DMS114 treated with DMSO at 0.1 percent for 48 hours (cell line): ENCODE measurements at regions not wholly inside any gene's neighbourhood (a gene's known extent, or its start where the extent isn't known, plus 50 kb on each side); places are given as distances from the start of the nearest gene placed in this dataset.

Source experiments
- DNase-seq: peaks from one replicate; lab custom pipeline; 2025; ENCODE audit not compliant: unreplicated experiment; lab: John Stamatoyannopoulos, UW

DNA sequence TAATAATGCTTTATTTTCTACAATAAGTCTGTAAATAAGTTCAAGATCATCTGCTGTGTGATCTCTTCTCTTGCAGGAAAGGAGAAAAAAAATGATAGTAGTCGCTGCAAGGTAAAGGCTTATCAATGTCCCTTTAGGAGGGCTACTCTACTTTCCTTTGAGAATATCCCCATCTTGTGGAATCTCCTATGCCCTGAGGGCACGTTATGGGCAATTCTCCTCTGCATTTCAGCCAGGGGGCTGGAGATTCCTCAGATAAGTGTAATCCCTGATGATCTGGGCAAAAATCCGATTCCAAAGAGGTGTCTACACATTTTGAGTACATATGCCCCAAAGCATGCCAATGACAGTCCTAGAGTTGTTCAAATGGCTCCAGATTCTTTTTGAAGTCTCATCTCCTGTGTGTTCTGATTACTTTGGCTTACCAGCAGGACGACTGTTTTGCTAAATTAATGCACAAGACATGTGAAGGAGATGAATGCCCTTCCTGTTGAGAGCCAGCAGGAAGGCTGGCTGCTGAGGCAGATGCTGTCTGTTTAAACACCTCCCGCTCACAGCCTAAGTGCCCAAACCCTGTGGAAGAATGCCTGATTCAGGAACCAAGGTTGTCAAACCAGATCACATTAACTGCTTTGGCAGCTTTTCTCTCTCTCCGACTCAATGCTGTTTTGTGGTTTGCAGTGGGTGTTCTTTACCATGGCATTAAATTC lies 171.2 kb upstream of the COL1A2 start:
- peak; percentile 9 for DNase-seq

DNA sequence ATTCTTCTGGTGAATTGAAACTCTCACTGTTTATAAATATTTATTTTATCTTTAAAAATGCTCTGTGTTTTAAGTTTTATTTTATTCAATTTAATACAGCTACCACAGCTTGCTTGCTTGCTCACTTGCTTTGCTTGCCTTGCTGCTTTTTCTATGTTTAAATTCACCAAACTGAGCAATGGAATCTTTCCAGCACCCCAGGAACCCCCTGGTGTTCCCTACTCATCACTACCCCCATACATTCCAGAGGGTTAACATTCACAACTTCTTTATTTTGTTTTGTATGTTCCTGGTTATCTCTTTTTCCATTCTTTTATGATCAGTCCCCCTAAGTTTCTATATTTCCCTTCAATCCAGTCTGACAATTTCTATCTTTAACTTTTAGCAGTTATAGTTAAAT lies 166.5 kb upstream of the COL1A2 start:
- DNase-seq = no peak

DNA sequence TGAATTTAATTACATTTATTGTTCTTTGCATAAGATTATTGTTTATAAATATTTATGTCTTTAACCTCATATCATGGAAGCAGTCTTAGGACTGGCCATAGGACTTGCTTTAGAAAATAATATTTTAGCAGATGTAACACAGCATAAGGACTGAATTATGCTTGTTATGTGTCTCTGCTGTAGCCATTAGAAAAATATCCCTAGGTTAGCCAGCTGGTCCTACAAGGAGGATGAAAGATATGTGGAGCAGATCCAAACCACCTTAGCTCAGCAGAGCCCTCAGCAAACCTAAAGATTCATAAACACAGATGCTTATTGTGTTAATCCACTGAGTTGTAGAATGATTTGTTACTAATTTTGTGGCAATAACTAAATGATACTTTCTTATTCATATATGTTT lies 166.0 kb upstream of the COL1A2 start:
- no peak for DNase-seq

- DNase-seq = no peak
Observed at GRCh38 chr7:94231305-94231704, 163.4 kb upstream of the COL1A2 start.

DNA sequence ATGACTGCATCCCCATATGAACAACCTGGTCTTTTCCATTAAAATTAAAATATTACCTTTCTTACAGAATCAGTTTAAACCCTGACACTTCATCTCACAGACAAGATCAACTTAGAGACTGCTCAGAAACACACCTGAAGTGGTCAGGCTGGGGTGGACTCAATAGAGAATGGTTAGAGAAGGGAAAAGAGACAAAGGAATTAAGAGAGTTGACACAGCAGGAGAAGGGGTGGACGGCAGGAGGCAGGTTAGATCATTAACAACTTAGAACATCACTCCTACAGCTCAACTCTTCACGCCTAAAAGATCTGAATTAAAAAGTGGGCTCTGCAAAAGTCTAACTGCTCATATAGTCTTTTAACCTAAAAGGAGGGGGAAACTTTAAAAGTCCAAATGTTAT lies 157.7 kb upstream of the COL1A2 start:
- no peak for DNase-seq

GRCh38 chr7:94237417-94237816 lies 157.3 kb upstream of the COL1A2 start:
- DNase-seq = no peak

DNA sequence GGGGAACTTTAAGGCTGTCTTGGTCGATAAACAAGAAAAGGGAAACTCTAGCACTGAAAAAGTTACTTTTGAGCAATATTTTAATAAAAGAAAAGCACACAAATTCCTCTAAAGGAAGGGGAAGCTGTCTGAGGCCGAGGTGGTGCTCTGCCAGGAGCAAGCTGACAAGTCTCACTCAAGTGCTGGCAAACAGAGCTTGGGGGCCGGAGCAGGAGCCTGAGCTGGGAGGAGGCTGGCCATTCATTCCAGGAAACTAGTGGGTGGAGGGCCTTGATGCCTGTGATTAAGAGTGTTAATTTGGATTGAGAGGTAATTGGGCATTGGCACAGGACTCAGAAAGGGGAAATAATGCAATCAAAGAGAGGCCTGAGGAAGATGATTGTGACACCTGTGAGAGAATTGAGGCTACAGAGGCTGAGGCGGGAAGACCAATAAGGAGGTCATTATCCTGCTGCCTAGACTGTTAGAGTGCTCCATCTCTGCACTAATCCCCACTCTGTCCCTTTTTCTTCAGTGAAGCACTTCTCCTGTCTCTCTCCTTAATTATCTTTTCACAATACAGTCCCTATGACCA lies 154.9 kb upstream of the COL1A2 start:
- no peak for DNase-seq

- no peak for DNase-seq
Observed at GRCh38 chr7:94240902-94241301, 153.8 kb upstream of the COL1A2 start.

- no peak for DNase-seq
Observed at GRCh38 chr7:94241402-94241925, 153.2 kb upstream of the COL1A2 start.

DNA sequence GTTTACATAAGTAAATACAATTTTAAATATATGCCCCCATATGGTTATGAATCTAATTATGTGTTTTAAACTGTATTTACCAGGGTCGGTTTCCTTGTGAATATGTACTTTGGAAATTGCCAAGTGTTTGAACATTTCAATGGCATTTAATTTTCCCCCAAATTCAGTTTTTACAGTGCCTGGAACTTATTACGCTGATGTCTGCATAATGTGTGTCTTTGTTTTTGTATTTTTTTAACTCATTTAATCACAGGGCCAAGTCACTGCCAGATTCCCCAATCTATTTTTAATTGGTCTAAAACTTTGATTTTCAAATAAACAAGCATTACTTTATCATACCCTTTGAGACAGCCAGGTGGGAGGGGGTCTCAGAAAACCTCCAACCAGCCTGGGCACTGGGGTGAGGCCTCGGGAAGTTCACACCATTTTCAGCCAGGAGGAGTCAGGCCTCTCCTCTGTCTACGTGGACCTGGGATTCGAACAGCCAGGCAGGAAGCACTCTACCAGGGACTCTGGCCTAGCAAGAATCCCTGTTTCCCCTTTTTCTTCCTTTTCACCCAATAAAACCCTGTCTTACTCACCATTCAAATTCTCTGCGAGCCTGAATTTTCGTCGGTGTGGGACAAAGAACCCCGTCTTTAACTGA lies 151.5 kb upstream of the COL1A2 start:
- DNase-seq = no peak

DNA sequence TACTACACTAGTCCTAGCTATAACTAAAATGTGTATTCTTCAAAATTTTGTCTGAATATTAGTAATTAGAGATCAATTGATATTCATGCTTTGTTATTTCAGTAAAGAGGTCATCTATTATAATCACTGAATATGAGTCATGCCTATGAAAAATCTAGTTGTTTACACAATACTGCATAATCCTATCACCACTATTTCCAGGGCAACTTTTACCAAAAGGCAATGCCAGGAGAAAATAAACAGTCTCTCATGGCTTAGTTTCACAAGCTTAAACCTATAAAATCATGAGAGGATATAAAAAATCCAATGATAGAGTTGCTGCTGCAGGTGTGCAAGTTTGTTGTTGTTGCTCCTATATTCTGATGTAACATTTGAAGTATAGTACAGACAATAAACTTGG lies 149.9 kb upstream of the COL1A2 start:
- no peak for DNase-seq

DNA sequence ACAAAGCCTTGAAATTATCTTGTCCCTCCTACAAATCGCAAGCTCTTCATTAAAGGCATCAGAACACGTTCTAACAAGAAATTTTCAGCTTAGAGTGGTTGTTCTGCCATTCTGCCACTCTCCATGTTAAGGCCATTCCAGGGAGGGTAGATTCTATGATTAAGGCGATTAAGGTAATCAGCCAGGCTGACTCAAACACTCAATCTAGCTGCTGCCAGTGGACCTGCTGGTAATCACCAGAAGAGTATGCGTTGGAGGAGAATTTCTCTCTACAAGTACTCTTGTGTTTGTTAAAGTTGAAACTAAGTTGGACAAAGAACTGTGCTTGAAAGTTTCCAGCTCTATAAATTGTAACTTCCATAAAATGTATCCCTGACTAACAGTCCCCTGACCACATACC lies 149.2 kb upstream of the COL1A2 start:
- no peak for DNase-seq

GRCh38 chr7:94247970-94248369 lies 146.7 kb upstream of the COL1A2 start:
- no peak for DNase-seq

- no peak for DNase-seq
Observed at GRCh38 chr7:94249631-94250030, 145.1 kb upstream of the COL1A2 start.

DNA sequence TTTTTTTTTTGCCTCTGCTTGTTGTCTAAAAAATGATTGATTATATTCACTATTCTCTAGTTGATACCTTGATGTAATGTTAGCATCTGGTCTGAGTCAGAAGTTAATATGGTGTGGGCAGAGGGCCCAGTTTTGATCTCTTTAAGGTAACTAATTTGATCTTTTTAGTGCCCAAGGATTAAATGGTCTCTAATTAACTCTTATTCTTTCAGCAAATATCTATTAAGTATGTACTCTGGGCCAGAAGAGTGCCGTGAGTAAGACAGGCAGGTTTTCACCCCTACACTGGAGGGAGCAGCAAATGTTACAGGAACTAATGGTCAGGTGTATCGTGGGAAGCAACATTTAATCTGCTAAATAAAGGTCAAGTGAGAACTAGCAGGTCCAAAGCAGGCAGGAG lies 144.6 kb upstream of the COL1A2 start:
- no peak for DNase-seq

DNA sequence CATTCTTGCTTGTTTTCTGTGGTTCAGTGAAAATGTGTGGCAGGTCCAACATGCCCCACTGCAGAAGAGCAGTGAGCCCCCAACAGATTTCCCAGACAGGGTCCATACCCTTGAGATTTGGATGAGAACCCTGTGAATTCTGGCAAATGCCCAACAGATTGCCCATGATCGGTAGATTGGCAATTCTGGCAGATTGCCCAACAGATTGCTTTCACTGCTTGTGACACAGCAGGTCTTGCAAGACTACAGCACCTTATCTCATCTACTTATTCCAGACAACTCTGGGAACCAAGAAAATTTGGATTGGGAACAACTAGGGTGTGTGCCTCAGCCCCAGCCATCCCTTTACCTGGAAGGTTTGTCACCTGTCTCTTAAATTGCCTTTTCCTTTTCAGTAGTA lies 143.7 kb upstream of the COL1A2 start:
- DNase-seq = no peak

- no peak for DNase-seq
Observed at GRCh38 chr7:94252124-94252523, 142.6 kb upstream of the COL1A2 start.

GRCh38 chr7:94252971-94253370 lies 141.7 kb upstream of the COL1A2 start:
- no peak for DNase-seq

GRCh38 chr7:94253686-94254085 lies 141.0 kb upstream of the COL1A2 start:
- DNase-seq = no peak

DNA sequence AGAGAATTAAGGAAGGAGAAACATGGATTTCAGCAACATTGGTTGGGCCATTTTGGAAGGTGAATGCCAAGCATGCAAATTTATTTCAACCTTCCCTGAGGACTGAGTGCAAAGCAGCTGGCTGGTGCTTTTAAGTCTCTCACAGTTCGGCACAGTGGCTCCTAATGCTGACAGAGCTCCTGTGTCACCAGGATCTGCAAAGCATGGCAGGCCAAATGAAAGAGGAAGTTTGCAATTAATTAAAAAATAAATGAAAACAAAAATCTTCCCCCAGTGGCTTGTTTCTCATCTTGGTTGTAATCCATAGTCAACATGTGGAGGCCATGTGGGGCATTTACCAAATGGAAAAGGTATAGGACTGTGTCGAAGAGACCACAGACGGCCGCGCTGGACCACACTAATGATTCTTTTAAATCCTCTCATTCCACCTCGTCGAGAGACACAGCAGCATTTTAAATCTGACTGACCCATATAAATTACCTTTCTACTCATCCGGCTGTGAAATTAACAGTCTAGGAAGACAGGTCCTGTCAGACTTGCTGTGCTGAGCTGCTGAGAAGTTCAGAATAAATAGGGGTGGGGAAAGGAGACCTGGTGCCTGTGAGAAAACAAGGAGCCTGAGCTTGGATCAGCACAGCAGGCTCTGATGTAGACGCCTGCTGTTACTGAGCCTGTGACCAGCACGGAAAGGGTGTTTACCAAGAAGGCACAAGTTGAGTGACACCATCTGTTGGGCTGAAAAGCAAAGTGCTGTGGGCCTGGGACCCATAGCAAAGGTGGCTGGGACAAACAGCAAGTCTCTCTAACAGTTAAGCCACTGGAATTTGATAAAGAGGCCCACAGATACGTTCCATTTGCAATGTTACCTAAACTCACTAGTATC lies 136.0 kb upstream of the COL1A2 start:
- DNase-seq = no peak

GRCh38 chr7:94261067-94261466 lies 133.6 kb upstream of the COL1A2 start:
- no peak for DNase-seq
